Activated CD8-positive, alpha-beta memory T cell treated with anti-CD3 and anti-CD28 coated beads for 24 hours (primary cell): ENCODE measurements at regions not wholly inside any gene's neighbourhood (a gene's known extent, or its start where the extent isn't known, plus 50 kb on each side); places are given as distances from the start of the nearest gene placed in this dataset.

Experiments
- DNase-seq: peaks from one replicate; pipeline ENCODE4 v3.0.0-alpha.2; 2020

- no peak for DNase-seq
Measured at GRCh38 chr4:20354120-20354519, 102.4 kb downstream of the SLIT2 start.

- no peak for DNase-seq
Measured at GRCh38 chr4:20356565-20356964, 104.9 kb downstream of the SLIT2 start.

DNA sequence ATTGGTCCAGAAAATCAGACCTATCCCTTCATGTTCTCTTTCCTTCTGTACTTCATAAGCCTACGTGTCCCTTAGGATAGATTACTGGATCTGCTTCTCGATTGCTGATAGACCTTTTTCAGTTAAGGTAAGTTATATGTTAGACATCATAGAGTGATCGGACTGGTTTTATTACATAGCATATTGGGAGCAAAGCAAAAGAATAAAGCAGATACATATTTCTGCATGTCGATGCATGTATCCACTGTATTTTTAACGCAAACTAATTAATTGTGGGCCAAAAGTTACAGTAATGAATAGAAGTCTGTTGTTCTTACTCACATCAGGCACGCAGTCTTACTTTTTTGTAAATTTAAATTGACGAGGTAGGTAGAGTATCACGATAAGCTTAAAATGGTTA is 106.4 kb downstream of the SLIT2 start:
- no peak for DNase-seq

DNA sequence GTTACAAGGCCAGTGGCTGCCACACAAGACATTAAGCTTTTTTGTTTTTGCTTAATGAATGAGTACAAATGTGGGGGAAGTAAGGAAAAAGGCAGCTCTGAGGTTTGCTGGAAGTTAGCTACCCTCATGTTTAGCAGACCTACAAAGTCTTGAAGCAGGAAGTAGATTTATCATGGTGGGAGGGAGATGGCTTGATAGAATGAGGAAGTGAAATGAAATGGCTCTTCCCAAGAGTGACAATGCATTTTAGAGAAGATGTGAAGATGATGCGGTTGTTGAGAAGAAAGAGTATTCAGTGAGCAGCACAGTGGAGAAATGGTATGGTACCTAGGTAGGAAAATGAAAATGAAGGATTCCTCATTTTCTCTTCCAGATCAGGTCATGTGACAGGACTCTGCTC is 108.0 kb downstream of the SLIT2 start:
- no peak for DNase-seq

DNA sequence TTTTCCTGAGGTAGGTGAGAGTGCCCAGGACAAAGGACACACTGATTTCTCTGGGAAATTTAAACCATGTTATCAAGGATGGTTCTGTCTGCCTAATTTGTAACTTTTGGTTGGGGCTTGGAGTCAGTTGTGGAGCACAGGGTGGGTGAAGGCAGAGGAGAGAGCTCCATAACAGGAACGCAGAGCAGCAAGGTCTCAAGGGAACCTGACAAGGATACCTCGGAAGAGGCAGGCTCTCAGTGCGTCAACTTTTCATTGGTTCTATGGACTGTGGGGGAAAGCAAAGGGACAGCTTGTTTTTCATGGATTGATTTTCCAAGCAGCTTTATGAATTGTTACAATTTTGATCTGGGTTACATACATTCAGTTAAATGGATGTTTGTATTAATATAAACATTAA is 110.4 kb downstream of the SLIT2 start:
- DNase-seq = no peak

DNA sequence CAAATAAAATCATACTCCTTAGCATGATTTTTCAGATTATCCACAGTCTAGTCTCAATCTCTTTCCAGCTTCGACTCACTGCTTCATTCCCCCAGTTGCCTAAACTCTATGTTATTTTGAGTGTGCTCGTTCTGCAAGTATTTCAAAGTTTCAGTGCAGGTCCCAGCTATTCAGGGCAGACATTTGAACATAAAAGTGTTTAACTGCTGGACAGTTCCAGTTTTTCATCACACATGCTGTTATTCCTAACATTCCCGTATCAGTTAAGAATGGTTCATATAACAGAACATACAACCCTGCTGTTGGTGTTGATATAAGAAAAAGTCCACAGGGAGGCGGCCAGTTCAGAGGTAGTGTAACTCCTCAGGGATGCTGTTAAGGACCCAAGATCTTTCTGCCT is 113.3 kb downstream of the SLIT2 start:
- DNase-seq = no peak

DNA sequence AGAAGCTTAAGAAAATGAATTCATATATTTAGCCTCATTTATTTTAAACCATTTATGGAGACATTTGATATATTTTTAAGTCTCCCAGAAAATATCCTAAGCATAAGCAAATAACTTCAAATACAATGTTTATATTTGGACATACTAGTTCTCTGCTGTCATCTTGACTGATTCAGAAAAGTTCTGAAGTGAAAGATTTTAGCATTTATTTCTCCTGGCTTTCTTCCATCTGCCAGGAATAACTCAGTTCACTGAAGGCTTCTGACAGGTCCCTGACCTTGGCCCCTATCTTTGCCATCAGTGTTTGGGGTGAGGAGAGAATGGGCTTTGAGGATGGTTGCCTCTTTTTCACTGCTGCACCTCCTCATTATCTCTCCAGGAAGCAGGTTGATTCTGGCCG is 115.7 kb downstream of the SLIT2 start:
- no peak for DNase-seq

DNA sequence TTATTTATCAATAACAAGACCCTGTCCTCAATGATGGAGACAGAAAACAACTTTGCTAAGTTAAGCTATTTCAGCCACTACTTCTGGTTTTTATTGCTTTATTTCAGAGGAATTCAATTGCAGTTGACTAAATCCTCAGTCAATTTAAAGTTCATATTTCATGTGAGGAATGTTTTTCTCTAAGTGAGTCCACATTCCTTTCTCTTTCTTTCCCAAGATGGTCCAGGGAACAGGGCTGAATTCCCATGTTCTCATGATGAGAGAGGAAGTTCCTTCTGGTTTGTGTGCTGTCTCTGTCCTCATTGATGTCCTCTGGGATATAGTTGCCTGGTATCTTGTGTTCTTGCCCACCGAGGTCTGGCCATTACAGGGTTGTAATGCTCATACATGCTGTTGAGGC is 117.2 kb downstream of the SLIT2 start:
- no peak for DNase-seq

GRCh38 chr4:20370274-20370673 is 118.6 kb downstream of the SLIT2 start:
- no peak for DNase-seq

DNA sequence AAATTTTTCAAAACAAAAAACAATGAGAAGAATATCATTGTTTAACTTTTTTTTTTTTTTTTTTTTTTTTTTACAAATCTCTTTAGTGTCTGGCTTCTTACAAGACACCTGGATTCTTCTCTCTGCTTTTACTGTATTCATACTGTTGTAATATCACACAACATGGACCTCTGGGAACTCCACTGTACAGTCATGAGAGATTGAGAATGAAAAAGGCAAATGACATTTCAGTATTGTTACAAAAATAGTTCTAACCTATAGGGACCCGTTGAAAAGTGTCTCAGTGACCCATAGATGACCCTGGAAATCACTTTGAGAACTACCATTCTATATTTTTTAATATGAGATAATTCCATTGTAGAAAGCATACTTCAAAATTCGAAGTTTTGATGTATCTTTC is 124.4 kb downstream of the SLIT2 start:
- DNase-seq = no peak

GRCh38 chr4:20378181-20378580 is 126.5 kb downstream of the SLIT2 start:
- no peak for DNase-seq

GRCh38 chr4:20381005-20381404 is 129.3 kb downstream of the SLIT2 start:
- DNase-seq = no peak

DNA sequence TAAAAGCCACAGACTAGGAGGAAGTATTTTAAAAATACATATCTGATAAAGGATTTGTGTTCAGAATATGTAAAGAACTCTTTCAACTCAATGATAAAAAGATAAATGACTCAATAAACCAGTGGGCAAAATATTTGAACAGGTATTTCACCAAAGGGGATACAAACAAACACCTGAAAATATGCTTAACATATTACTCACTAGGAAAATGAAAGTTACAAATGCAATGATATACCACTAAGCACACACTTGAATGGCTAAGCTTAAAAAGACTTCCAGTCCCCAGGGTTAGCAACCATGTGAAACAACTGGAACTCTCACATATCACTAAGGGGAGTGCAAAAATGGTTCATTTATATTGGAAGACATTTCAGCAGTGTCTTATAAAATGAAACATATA is 131.6 kb downstream of the SLIT2 start:
- DNase-seq = no peak

GRCh38 chr4:20383969-20384368 is 132.3 kb downstream of the SLIT2 start:
- DNase-seq = no peak

- no peak for DNase-seq
Measured at GRCh38 chr4:20384456-20384855, 132.8 kb downstream of the SLIT2 start.

GRCh38 chr4:20386001-20386740 is 134.5 kb downstream of the SLIT2 start:
- DNase-seq = no peak

DNA sequence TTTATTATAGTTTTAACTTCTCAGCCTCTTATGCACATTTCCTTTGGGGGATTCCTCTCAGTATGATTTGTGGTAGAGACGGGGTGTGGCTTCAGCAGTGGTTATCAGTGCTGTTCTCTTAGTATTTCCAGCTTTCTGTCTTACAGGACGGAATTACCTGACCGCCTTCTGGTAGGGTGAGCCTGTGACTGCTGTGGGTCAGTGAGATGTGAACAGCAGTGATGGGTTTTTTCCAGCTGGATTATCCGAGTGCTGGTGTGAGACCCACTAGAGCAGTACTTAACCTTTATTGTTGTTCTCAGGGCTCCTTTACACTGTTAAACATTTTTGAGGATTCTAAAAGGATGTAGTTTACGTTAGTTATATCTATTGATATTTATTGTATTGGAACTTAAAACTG is 135.2 kb downstream of the SLIT2 start:
- DNase-seq = no peak

GRCh38 chr4:20391198-20391597 is 139.5 kb downstream of the SLIT2 start:
- no peak for DNase-seq

DNA sequence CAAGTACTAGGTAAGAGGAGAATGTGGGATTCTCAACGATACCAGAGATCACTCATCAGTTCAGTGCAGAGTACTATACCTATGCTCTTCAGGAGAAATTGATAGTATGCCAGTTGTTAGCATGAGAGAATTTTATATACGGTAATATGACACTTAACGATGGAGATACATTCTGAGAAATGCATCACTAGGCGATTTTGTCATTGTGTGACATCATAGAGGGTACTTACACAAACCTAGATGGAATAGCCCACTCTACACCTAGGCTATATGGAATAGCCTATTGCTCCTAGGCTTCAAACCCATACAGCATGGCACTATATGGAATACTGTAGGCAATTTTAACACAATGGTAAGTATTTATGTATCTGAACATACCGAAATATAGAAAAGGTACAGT is 140.2 kb downstream of the SLIT2 start:
- DNase-seq = no peak

DNA sequence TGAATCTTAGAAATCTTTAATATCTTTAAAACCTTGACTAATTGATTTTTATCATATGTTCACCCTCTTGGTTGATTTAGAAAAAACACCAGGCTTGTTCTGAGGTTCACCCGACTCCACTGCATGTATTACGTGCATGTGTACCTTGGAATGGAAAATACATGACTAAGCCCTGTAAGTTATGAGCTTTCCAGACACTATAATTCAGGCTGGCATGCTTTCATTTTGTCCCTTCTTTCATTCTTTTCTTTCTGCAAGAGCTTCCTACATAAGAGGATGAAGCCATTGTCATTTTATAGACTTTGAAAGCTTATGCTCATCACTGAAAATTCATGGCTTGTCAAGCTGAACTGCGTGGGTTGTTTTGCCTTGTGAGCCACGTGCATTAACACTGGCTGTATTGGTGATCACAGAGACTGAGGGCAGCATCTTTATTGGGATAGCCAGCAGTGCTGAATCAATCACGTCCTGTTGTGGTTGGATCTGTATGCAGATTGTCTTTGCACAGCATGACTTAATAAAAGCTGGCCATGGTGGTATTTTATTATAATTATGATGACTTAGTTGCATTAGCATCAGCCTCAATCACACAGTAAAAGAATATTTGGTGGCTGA is 141.9 kb downstream of the SLIT2 start:
- no peak for DNase-seq

DNA sequence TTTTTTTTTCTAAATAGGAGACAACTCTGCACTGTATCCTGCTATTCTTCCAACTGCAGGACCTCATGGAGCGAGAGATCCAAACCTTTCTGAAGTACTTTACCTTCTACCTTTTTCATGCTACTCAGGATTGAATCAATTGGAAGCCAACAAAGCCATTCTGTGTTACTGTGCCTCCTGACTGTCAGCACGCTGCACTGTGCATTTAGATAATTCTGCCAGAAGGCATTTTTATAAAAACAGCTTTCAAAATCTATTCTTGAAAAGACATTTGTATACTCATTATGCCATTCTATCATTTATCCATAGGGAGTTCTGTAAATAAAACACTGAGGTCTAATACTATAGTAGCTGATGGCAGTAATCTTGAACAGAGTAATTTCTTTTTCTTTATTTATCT is 142.8 kb downstream of the SLIT2 start:
- no peak for DNase-seq

GRCh38 chr4:20395160-20395773 is 143.6 kb downstream of the SLIT2 start:
- no peak for DNase-seq

- no peak for DNase-seq
Measured at GRCh38 chr4:20403290-20403689, 151.6 kb downstream of the SLIT2 start.

GRCh38 chr4:20403846-20404245 is 152.1 kb downstream of the SLIT2 start:
- DNase-seq = no peak

DNA sequence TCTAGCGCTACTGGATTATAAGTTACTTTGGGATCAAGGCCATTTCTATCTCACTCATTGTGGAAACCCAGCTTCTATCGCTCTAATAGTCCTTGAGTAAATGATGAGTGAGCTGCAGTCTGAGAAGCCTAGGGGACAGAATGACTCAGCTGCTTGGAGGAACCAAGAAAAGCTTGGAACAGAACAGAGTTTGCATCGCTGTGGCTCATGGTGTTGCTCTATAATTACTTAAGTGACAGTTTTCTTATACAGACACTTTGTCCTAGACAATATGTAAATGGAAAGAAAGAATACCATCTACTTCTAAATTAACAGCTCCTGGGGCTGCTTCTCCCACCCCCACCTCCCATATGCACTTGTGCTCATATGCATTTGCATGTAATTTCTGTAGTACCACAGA is 156.9 kb downstream of the SLIT2 start:
- no peak for DNase-seq
